ENCODE measurements at regions not wholly inside any gene's neighbourhood (a gene's known extent, or its start where the extent isn't known, plus 50 kb on each side); places are given as distances from the start of the nearest gene placed in this dataset.

- TF ChIP-seq, protein P1, sequence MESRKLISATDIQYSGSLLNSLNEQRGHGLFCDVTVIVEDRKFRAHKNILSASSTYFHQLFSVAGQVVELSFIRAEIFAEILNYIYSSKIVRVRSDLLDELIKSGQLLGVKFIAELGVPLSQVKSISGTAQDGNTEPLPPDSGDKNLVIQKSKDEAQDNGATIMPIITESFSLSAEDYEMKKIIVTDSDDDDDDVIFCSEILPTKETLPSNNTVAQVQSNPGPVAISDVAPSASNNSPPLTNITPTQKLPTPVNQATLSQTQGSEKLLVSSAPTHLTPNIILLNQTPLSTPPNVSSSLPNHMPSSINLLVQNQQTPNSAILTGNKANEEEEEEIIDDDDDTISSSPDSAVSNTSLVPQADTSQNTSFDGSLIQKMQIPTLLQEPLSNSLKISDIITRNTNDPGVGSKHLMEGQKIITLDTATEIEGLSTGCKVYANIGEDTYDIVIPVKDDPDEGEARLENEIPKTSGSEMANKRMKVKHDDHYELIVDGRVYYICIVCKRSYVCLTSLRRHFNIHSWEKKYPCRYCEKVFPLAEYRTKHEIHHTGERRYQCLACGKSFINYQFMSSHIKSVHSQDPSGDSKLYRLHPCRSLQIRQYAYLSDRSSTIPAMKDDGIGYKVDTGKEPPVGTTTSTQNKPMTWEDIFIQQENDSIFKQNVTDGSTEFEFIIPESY (IDR thresholded peaks at IDR 0.05; ENCODE audit: extremely low read depth, insufficient replicate concordance, low read length): no peak
- TF ChIP-seq SP1 (IDR thresholded peaks at IDR 0.05; ENCODE audit: low read depth) (no peak), ZFX (IDR thresholded peaks at IDR 0.05) (no peak), ZNF274 (IDR thresholded peaks at IDR 0.05; ENCODE audit: low read depth, low read length) (no peak)
- TF ChIP-seq, protein P2, sequence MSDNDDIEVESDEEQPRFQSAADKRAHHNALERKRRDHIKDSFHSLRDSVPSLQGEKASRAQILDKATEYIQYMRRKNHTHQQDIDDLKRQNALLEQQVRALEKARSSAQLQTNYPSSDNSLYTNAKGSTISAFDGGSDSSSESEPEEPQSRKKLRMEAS (IDR thresholded peaks at IDR 0.05): no peak
Measured at GRCh38 chr2:205932861-205933260, 153.1 kb downstream of the INO80D start (continued).

DNA sequence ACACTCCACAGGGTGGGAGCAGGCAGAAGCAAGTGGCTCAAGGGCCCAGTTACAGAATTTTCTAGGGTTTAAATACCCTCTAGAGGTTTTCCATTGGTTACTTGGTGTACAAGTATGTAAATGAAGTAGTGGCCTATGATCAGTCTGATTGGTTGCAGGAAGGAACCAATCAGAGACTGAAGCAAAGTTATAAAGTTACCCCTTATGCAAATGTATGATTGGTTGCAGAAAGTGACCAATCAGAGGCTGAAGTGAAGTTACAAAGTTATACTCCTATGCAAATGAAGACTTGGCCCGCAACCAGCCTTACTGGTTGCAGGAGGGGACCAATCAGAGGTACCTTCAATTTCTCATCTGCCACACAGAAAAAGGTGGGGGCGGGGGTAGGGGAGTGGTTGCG lies 154.6 kb downstream of the INO80D start:
- RAD21 ChIA-PET (ENCODE audit: low non-redundant PET in 1 of 2, low total read pairs in 2 of 2, uncharacterized antibody in 2 of 2, unreplicated experiment in 2 of 2): no interaction called here
- TF ChIP-seq ZNF274 (IDR thresholded peaks at IDR 0.05; ENCODE audit: low read depth, low read length): no peak
- no peak for TF ChIP-seq EGR1 (IDR thresholded peaks at IDR 0.05; ENCODE audit: low read depth)
- no peak for TF ChIP-seq ZFX (IDR thresholded peaks at IDR 0.05)
- TF ChIP-seq POLR2A (IDR thresholded peaks at IDR 0.05; ENCODE audit: borderline replicate concordance, extremely low read depth, insufficient read depth, insufficient read length): no peak
- TF ChIP-seq, protein P3, sequence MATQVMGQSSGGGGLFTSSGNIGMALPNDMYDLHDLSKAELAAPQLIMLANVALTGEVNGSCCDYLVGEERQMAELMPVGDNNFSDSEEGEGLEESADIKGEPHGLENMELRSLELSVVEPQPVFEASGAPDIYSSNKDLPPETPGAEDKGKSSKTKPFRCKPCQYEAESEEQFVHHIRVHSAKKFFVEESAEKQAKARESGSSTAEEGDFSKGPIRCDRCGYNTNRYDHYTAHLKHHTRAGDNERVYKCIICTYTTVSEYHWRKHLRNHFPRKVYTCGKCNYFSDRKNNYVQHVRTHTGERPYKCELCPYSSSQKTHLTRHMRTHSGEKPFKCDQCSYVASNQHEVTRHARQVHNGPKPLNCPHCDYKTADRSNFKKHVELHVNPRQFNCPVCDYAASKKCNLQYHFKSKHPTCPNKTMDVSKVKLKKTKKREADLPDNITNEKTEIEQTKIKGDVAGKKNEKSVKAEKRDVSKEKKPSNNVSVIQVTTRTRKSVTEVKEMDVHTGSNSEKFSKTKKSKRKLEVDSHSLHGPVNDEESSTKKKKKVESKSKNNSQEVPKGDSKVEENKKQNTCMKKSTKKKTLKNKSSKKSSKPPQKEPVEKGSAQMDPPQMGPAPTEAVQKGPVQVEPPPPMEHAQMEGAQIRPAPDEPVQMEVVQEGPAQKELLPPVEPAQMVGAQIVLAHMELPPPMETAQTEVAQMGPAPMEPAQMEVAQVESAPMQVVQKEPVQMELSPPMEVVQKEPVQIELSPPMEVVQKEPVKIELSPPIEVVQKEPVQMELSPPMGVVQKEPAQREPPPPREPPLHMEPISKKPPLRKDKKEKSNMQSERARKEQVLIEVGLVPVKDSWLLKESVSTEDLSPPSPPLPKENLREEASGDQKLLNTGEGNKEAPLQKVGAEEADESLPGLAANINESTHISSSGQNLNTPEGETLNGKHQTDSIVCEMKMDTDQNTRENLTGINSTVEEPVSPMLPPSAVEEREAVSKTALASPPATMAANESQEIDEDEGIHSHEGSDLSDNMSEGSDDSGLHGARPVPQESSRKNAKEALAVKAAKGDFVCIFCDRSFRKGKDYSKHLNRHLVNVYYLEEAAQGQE (IDR thresholded peaks at IDR 0.05; ENCODE audit: low read depth): no peak
- TF ChIP-seq POLR2AphosphoS5 (IDR thresholded peaks at IDR 0.05; ENCODE audit: low read depth, low read length): no peak
- TF ChIP-seq CTCF (IDR thresholded peaks at IDR 0.05 in 2 of 3, conservative IDR thresholded peaks at IDR 0.05 in 1 of 3; ENCODE audit: borderline replicate concordance in 1 of 3, insufficient read depth in 1 of 3, low read depth in 2 of 3, low read length in 2 of 3): no peak
- no peak overlapping the region for H2AFZ ChIP-seq (ENCODE audit: low read depth, low read length, poor library complexity, severe bottlenecking)
- H3K4me2 ChIP-seq (ENCODE audit: low read length): no peak overlapping the region
- no peak overlapping the region for H3K4me3 ChIP-seq (replicated peaks in 1 of 2; ENCODE audit: low read depth in 1 of 2, low read length in 2 of 2)
- no peaks in the 10 kb centered on the region for H4K20me1 ChIP-seq (ENCODE audit: insufficient read depth)
- H3K9me2 ChIP-seq (ENCODE audit: insufficient read depth): no peaks in the 10 kb centered on the region
- POLR2A ChIA-PET: no interaction called here
- H3K79me2 ChIP-seq (ENCODE audit: insufficient read depth, low read length): no peaks in the 10 kb centered on the region
- H3K36me3 ChIP-seq (ENCODE audit: control insufficient read depth in 1 of 2, insufficient read depth in 2 of 2, low read length in 2 of 2): no peaks in the 10 kb centered on the region
- no TSS peak for BruUV-seq (replicated peaks)
- no peak overlapping the region for H3K9ac ChIP-seq (ENCODE audit: low read length)
- no peaks in the 10 kb centered on the region for H3K4me1 ChIP-seq (ENCODE audit: control insufficient read depth in 1 of 2, insufficient read depth in 2 of 2, low read length in 2 of 2)
- H3K27me3 ChIP-seq (ENCODE audit: insufficient read depth, low read length): peaks cover 16% of the 10 kb centered on the region
- ATAC-seq (no peak), DNase-seq (ENCODE audit: low read depth, low spot score) (no peak)
- no peak overlapping the region for H3K27ac ChIP-seq (ENCODE audit: low read depth, low read length)
- CTCF ChIA-PET: no interaction called here
- intact Hi-C loops (cut with micrococcal nuclease): no loop called here
- H3K9me3 ChIP-seq (ENCODE audit: control insufficient read depth in 1 of 2, insufficient read depth in 1 of 2, low read depth in 1 of 2, low read length in 2 of 2): no peaks in the 10 kb centered on the region

All from HCT116 (cell line).